ENCODE measurements at regions not wholly inside any gene's neighbourhood (a gene's known extent, or its start where the extent isn't known, plus 50 kb on each side); places are given as distances from the start of the nearest gene placed in this dataset.

DNA sequence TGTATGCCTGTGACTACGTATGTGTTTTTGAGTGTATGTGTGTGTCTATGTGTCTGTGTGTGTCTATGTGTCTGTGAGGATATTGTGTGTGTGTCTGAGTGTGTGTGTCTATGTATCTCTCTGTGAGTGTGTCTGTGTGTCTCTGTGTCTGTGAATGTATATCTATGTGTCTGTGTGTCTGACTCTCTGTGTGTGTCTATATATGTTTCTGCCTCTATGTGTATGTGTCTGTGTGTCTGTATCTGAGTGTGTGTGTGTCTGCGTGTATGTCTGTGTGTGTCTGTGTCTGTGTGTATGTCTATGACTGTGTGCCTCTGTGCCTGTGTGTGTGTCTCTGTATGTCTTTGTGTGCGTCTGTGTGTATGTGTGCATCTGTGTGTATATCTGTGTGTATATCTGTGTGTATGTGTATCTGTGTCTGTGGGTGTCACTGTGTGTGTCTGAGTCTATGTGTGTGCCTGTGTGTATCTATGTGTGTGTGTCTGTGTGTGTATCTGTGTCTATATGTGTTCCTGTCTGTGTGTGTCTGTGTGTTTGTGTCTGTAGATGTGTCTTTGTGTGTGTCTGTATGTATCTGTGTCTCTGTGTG lies 172.7 kb downstream of the MYCN start:
- H3K9me3 Mint-ChIP-seq = no peaks in the 10 kb centered on the region
- H3K36me3 Mint-ChIP-seq (ENCODE audit: low read depth) = no peaks in the 10 kb centered on the region
- TF ChIP-seq, protein P1, sequence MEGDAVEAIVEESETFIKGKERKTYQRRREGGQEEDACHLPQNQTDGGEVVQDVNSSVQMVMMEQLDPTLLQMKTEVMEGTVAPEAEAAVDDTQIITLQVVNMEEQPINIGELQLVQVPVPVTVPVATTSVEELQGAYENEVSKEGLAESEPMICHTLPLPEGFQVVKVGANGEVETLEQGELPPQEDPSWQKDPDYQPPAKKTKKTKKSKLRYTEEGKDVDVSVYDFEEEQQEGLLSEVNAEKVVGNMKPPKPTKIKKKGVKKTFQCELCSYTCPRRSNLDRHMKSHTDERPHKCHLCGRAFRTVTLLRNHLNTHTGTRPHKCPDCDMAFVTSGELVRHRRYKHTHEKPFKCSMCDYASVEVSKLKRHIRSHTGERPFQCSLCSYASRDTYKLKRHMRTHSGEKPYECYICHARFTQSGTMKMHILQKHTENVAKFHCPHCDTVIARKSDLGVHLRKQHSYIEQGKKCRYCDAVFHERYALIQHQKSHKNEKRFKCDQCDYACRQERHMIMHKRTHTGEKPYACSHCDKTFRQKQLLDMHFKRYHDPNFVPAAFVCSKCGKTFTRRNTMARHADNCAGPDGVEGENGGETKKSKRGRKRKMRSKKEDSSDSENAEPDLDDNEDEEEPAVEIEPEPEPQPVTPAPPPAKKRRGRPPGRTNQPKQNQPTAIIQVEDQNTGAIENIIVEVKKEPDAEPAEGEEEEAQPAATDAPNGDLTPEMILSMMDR (IDR thresholded peaks at IDR 0.05) = no peak
- H3K27me3 Mint-ChIP-seq = no peaks in the 10 kb centered on the region
- intact Hi-C loops (cut with micrococcal nuclease) = no loop called here
- no peaks in the 10 kb centered on the region for H3K4me1 Mint-ChIP-seq
- H3K27ac Mint-ChIP-seq = no peak overlapping the region
- H3K4me3 Mint-ChIP-seq = no peak overlapping the region
- ATAC-seq (ENCODE audit: low read depth) (no peak), DNase-seq (no peak)
- ChIA-PET POLR2A (no interaction called here), CTCF (no interaction called here)

DNA sequence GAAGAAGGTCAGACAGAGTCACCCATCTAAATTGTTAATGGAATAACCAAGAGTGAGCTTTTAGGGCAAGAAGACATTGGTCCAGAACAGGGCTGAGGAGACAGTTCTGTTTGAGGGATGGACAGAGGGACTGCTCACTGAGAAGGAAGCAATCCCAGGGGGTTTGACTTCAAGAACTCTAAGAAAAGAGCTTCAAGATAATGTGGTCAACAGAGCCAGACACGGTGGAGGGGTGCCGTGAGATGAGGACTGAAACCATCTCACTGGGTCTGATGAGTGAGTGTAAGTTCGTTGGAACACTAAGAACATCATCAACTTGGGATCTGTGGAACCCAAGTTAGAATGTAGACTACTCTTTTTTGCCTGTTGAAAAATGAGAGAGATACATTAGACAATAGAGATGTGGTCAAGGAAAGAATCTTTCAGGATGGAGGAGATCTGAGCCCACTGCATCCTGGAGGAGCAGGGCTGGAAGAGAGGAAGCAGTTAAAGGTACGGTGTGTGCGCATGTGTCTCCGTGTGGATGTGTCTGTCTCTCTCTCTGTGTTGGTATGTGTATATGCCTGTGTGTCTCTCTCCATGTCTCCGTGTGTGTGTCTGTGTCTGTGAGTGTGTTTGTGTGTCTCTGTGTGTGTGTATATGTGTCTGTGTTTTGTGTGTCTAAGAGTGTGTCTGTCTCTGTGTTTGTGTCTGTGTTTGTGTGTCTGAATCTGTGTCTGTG lies 172.1 kb downstream of the MYCN start:
- Mint-ChIP-seq H3K4me1 (no peaks in the 10 kb centered on the region), H3K27ac (no peak overlapping the region), H3K4me3 (no peak overlapping the region), H3K27me3 (no peaks in the 10 kb centered on the region), H3K9me3 (no peaks in the 10 kb centered on the region), H3K36me3 (ENCODE audit: low read depth) (no peaks in the 10 kb centered on the region)
- ChIA-PET POLR2A (no interaction called here), CTCF (no interaction called here)
- DNase-seq (no peak), ATAC-seq (ENCODE audit: low read depth) (no peak)
- TF ChIP-seq, protein P1 (IDR thresholded peaks at IDR 0.05) = no peak
- intact Hi-C loops (cut with micrococcal nuclease) = no loop called here

DNA sequence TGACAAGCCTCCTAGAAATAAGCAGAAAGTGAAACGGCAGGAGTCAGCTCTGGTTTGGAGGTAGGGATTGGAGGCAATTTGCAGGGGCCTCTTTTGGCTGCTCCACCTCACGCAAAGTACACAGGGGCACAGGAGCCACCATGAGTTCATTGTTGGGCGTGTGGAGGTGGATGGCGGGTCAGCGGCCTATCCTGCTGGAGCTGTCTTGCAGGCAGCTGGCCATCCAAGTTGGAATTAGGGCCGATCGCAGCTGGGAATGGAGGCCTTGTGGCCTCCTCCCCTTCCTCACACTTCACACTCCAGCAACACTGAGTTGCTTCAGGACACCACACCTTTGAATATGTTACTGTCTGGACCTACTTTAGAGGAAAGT lies 171.5 kb downstream of the MYCN start:
- Mint-ChIP-seq H3K27me3 (no peaks in the 10 kb centered on the region), H3K27ac (no peak overlapping the region), H3K4me1 (no peaks in the 10 kb centered on the region), H3K36me3 (ENCODE audit: low read depth) (no peaks in the 10 kb centered on the region), H3K4me3 (no peak overlapping the region), H3K9me3 (no peaks in the 10 kb centered on the region)
- intact Hi-C loops (cut with micrococcal nuclease) = no loop called here
- TF ChIP-seq, protein P1 (IDR thresholded peaks at IDR 0.05) = no peak
- DNase-seq = no peak
- no peak for ATAC-seq (ENCODE audit: low read depth)
- CTCF ChIA-PET = no interaction called here
- POLR2A ChIA-PET = no interaction called here

DNA sequence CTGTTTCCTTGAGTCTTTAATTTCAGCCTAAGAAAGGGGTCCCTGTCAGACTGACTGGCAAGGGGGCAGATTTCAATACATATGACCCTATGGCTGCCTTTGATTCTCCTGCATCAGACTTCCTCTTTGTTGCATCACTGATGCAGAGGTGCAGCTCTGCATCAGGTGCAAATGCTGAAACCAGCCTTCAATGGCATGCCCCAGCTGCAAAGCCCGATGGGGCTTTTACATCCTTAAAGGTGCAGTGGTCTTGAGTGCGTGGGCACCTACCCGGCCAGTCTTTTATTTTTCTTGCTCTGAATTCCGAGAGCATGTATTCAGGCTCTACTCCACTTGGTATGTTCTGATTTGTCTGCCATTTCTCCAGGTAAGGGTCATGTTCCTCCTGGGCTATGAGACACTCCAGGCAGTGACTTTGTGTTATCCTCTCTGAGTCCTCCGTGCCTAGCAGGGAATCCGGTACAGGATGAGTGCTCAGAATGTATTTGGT lies 169.5 kb downstream of the MYCN start:
- TF ChIP-seq, protein P1 (IDR thresholded peaks at IDR 0.05) = no peak
- intact Hi-C loops (cut with micrococcal nuclease) = no loop called here
- POLR2A ChIA-PET = no interaction called here
- Mint-ChIP-seq H3K9me3 (no peaks in the 10 kb centered on the region), H3K27ac (no peak overlapping the region), H3K4me1 (no peaks in the 10 kb centered on the region), H3K27me3 (no peaks in the 10 kb centered on the region), H3K4me3 (no peak overlapping the region), H3K36me3 (ENCODE audit: low read depth) (no peaks in the 10 kb centered on the region)
- CTCF ChIA-PET = no interaction called here
- no peak for ATAC-seq (ENCODE audit: low read depth)
- DNase-seq = no peak

DNA sequence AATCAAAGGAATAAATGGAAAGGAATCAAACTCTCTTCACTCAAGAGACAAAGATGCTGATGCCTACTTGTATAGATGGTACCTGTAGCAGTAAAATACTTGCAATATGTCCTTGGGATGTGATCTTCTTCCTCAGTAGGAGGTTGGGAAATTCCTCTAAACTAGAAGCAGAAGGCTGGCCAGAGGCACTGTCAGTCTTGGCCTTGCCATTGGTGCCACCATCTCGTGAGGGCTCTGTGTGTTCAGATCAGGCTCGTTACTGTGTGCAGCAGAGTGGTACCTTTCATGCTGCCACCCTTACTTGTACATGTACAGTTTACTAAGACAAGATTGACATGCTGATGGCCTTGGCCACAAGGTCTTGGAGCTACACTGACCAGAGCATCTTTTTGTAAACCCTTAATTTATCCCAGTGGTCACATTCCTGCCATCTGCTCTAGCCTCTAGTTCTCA lies 169.0 kb downstream of the MYCN start:
- TF ChIP-seq, protein P1 (IDR thresholded peaks at IDR 0.05) = no peak
- DNase-seq (no peak), ATAC-seq (ENCODE audit: low read depth) (no peak)
- H3K9me3 Mint-ChIP-seq = no peaks in the 10 kb centered on the region
- ChIA-PET POLR2A (no interaction called here), CTCF (no interaction called here)
- no peak overlapping the region for H3K27ac Mint-ChIP-seq
- H3K36me3 Mint-ChIP-seq (ENCODE audit: low read depth) = no peaks in the 10 kb centered on the region
- H3K4me3 Mint-ChIP-seq = no peak overlapping the region
- no peaks in the 10 kb centered on the region for H3K4me1 Mint-ChIP-seq
- intact Hi-C loops (cut with micrococcal nuclease) = no loop called here
- no peaks in the 10 kb centered on the region for H3K27me3 Mint-ChIP-seq

Data from activated B cell treated with CpG ODN at 0.5 μM for 24 hours (primary cell).